ENCODE measurements at regions not wholly inside any gene's neighbourhood (a gene's known extent, or its start where the extent isn't known, plus 50 kb on each side); places are given as distances from the start of the nearest gene placed in this dataset.
"Not testable (repeated sequence)": the region's sequence is repeated elsewhere in the genome, so short reads cannot be mapped to it uniquely, and the experiment has no call there.

DNA sequence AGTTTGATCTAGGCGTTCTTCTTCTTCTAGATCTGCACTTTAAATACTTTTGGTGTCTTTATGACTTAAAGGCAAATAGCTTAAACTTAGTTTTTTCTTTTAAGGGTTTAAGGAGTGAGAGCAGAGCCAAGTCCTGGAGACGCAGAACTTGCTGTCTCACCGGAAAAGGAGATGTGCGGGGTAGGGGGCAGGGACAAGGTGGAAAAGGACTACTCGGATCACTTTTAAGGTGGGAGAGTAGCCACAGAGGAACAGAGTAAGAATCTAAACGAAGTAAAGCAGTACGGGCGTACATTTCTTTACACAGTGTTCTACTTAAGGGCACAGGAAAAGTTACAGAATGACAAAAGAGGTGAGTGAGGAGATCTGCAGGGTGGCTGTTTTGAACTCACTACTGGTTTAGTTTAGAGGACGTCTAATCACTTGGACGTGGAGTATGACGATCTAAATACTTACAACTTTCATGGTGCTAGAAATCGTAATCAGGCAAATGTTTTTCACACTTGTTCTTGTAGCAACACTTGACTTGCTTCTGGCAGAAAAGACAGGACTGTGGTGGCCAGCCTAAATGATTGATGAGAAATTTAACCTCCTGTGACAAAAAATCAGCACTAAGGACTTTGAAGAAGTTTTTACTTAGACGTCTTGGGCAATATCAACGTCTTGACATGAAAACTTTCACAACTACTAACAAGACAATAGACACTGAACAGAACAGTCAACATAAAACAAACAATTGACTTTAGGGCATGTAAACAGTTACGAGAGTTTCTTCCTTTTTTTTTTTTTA, 127.0 kb downstream of the ART5 start:
- DNase-seq (ENCODE audit: low spot score): not testable (repeated sequence)

DNA sequence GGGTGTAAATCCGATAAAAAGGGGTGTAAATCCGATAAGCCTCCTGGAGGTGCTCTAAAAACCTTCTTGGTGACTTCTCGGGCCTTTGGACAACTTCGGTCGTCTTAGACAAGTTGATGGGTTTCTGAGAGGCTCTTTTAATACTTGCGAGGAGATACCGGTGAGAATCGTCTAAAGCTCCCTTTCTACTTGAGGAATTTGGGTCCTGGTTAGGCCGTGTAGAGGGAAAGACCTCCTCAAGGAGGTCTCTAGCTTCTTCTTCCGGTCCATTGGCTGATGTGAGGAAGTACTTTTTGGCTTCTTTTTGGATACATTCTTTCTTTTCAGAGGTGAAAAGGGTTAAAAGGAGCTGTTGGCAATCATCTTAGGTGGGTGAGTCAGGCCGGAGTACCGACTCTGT, 128.5 kb downstream of the ART5 start:
- DNase-seq (ENCODE audit: low spot score): peak; percentile 13

DNA sequence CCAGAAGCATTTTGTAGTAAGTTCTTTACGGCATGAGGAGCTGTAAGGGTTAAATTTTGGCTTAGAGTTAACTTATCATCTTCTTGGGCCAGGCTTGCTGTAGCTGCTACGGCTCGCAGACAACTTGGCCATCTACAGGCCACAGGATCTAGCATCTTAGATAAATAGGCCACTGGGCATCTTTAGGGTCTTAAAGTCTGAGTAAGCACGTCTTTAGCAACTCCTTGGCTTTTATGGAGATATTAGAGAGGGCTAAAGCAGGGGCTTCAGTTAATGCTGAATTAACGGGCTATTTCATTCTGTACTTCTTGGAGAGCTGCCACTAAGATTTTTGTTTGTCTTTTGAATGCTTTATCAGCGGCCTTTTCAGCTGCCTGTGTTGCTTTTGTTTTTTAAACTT, 129.0 kb downstream of the ART5 start:
- DNase-seq (ENCODE audit: low spot score): peak; percentile 89

GRCh38 chr11:3512133-3512703, 129.6 kb downstream of the ART5 start:
- peak; percentile 62 for DNase-seq (ENCODE audit: low spot score)

DNA sequence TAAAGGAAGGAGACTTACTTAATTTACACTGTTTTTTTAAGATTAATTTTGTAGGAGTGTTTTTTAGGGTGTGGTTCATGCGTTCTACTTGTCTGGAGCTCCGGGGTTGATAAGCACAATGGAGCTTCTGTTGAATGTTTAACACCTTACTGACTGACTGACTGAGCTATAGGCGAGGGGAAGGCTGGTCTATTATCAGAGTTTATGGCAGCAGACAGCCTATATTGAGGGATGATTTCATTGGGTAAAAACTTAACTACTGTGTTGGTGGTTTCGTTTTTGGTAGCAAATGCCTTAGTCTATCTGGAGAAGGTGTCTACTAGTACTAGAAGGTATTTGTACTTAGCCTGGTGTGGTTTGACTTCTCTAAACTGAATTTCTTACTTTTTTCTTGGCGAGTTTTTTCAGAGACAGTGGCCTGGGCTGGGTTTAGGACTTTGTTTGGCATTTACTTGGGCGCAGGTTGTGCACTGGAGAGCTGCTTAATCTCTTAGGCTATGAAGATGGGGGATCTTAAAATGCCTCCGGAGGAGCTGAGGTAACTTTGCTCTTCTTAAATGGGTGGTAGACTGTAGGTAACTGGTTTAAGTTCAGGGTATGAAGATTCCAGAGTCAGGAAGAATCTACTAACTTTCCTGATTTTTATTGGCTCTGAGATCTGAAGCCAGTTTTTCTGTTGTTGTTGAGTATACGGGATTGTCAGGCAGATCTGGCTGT, 130.2 kb downstream of the ART5 start:
- DNase-seq (ENCODE audit: low spot score): not testable (repeated sequence)

DNA sequence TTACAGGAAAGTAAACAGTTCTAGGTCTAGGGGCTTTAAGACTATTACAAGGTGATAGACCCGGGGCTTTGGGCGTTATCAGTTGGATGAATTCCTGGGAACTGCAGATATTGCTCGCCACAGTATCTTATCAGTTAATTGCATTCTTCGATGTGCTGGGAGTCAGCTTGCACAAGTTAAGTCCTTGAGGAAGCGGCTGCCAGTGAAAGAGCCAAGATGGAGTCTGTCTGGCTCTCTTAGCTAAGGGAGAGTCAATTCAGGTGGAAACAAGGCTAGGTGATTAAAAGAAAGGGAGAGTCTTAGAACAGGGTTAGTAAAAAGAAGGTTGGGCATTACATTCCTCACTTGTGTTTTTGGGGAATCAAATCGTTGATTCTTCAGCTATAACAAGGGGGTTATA, 130.6 kb upstream of the ZNF195 start:
- peak; percentile 12 for DNase-seq (ENCODE audit: low spot score)

- not testable (repeated sequence) for DNase-seq (ENCODE audit: low spot score)
These were observed 120.3 kb upstream of the ZNF195 start for GRCh38 chr11:3499198-3499597.

GRCh38 chr11:3498356-3498755, 119.4 kb upstream of the ZNF195 start:
- DNase-seq (ENCODE audit: low spot score): not testable (repeated sequence)

DNA sequence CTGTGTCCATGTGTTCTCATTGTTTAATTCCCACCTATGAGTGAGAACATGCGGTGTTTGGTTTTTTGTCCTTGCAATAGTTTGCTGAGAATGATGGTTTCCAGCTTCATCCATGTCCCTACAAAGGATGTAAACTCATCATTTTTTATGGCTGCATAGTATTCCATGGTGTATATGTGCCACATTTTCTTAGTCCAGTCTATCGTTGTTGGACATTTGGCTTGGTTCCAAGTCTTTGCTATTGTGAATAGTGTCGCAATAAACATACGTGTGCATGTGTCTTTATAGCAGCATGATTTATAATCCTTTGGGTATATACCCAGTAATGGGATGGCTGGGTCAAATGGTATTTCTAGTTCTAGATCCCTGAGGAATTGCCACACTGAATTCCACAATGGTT, 114.2 kb upstream of the ZNF195 start:
- not testable (repeated sequence) for DNase-seq (ENCODE audit: low spot score)

DNA sequence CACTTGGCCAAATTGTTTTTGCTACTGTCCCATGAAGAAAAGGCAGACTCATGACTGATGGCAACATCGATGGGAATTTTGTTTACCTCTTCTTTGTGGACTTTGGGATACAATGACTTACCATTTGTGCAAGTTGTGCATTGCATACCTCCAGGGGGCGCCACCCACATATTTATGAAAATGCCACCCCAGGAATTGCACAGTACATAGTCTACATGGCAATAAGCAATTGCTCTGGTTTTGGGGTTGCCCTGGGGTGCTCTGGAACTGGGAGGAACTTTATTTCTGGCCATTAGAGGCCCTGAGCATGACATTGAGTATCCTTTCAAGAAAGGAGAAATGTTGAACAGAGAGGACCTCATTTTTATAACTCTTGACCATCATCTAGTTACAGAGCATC, 109.1 kb upstream of the ZNF195 start:
- DNase-seq (ENCODE audit: low spot score): not testable (repeated sequence)

- not testable (repeated sequence) for DNase-seq (ENCODE audit: low spot score)
These were observed 106.8 kb upstream of the ZNF195 start for GRCh38 chr11:3485737-3486136.

DNA sequence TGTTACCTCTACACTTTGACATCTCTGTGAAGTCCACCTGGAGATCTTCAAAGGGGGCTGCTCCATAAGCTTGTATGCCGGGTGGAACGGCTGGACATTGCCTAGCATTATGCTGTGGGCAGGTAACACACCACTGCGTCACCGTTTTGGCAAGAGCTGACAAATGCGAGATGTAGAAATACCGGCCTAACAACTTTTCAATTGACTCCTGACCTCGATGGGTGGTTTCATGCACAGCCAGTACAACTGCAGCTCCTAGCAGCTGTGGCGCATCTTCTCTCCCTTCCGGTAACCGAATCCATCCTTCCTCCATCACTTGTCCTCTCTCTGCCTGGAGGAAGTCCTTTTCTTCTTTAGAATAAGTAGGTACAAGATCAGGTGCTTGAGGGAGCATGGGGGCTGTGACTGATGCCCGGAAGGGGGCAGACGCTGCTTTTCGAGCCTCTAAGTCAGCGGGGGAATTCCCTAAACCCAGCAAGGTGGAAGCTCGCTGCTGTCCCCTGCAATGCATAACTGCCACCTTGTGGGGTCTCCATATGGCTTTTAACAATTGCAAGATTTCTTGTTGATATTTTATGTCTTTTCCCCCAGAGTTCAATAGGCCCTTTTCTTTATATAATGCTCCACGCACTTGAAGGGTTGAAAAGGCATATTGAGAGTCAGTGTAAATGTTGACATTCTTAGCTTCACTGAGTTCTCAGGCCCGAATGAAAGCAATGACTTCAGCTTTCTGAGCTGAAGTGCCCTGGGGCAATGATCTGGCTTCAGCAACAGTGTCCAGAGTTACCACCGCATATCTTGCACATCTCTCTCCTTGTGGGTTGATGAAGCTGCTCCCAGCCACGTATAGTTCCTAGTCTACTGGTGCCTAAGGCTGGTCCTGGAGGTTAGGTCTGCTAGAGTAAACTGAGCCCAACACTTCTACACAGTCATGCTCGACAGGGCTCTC, 98.3 kb upstream of the ZNF195 start:
- DNase-seq (ENCODE audit: low spot score): peak; percentile 35

GRCh38 chr11:3476084-3476936, 97.4 kb upstream of the ZNF195 start:
- DNase-seq (ENCODE audit: low spot score): not testable (repeated sequence)

- DNase-seq (ENCODE audit: low spot score): not testable (repeated sequence)
These were observed 90.0 kb upstream of the ZNF195 start for GRCh38 chr11:3468963-3469362.

GRCh38 chr11:3467599-3467998, 88.7 kb upstream of the ZNF195 start:
- DNase-seq (ENCODE audit: low spot score): not testable (repeated sequence)

DNA sequence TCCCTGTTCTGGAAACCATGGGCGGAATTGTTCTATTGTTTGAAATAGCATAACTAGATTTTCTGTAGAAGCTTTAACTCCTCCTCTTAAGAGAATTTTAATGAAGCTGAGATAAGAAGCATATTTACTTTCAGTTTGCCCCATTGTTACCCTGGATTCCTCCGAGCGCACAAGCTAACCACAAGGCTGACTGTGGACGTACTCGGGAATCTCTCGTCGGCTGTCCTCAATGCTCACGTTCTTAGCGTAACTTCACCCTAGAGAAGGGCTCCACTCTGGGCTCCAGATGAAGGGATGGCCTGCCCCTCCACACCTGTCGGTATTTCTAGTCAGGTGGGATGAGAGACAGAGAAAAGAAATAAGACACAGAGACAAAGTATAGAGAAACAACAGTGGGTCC, 76.7 kb upstream of the ZNF195 start:
- not testable (repeated sequence) for DNase-seq (ENCODE audit: low spot score)

DNA sequence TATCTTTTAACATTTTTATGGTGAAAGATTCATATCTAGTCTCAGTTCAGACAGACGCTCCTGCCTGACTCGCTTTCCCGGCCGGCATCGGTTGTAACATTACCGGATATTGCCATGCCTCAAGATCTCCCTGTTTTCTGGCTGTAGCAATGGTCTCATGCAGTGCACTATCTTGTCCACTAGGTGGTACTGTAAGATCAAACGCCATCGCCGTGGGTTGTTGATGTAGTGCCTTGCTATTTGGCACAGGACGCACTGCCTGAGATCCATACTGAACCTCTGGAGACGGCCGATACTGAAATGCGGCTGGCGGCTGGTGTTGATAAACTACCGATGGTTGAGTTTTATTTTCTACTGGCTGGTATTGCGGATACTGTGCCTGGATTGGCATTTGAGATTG, 75.9 kb upstream of the ZNF195 start:
- peak; percentile 54 for DNase-seq (ENCODE audit: low spot score)

GRCh38 chr11:3453596-3454256, 74.8 kb upstream of the ZNF195 start:
- not testable (repeated sequence) for DNase-seq (ENCODE audit: low spot score)

DNA sequence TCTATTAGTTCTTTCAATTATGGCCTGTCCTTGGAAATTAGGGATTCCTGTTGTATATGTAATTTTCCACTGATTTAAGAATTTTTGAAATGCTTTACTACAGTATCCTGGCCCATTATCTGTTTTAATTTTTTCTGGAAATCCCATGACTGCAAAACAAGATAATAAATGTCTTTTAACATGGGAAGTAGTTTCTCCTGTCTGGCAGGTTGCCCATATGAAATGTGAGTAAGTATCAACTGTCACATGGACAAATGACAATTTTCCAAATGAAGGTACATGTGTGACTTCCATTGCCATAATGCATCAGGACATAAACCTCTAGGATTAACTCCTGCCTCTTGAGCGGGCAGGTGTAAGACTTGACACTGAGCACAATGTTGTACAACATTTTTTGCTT, 71.9 kb upstream of the ZNF195 start:
- DNase-seq (ENCODE audit: low spot score): not testable (repeated sequence)

- not testable (repeated sequence) for DNase-seq (ENCODE audit: low spot score)
These were observed 66.6 kb upstream of the ZNF195 start for GRCh38 chr11:3445535-3445934.
